ENCODE measurements at regions not wholly inside any gene's neighbourhood (a gene's known extent, or its start where the extent isn't known, plus 50 kb on each side); places are given as distances from the start of the nearest gene placed in this dataset.

DNA sequence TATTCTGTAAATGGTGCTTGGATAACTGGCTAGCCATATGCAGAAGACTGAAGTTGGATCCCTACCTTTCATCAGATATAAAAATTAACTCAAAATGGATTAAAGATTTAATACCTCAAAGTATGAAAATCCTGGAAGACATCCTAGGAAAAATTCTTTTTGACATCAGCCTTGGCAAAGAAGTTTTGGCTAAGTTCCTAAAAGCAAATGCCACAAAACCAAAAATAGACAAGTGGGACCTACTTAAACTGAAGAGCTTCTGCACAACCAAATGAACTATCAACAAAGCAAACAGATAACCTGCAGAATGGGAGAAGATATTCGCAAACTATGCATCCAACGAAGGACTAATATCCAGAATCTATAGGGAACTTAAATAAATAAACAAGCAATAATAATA lies 60.3 kb upstream of the RIPPLY2 start:
- H3K36me3 ChIP-seq (ENCODE audit: insufficient read depth, low read length) = no peaks in the 10 kb centered on the region
- H3K4me2 ChIP-seq (ENCODE audit: low read length) = no peak overlapping the region
- H4K20me1 ChIP-seq (ENCODE audit: insufficient read depth, low read length) = no peaks in the 10 kb centered on the region
- H3K27ac ChIP-seq (ENCODE audit: low read depth, low read length, poor library complexity, severe bottlenecking) = no peak overlapping the region
- no peaks in the 10 kb centered on the region for H3K4me1 ChIP-seq (ENCODE audit: insufficient read depth, low read length, poor library complexity, severe bottlenecking)
- CTCF ChIA-PET (ENCODE audit: unreplicated experiment) = no interaction called here
- H3K79me2 ChIP-seq (ENCODE audit: insufficient read depth, low read depth, low read length) = no peaks in the 10 kb centered on the region
- H3K4me3 ChIP-seq (ENCODE audit: low read depth, low read length, poor library complexity, severe bottlenecking) = no peak overlapping the region
- DNase-seq (ENCODE audit: low spot score) = no peak
- H3K9me3 ChIP-seq (ENCODE audit: low read length) = no peaks in the 10 kb centered on the region
- no peak overlapping the region for H2AFZ ChIP-seq (ENCODE audit: low read length)
- BruUV-seq (replicated peaks) = no TSS peak
- TF ChIP-seq EZH2phosphoT487 (IDR thresholded peaks at IDR 0.05; ENCODE audit: borderline replicate concordance, low read depth, low read length) = no peak
- TF ChIP-seq, protein P1, sequence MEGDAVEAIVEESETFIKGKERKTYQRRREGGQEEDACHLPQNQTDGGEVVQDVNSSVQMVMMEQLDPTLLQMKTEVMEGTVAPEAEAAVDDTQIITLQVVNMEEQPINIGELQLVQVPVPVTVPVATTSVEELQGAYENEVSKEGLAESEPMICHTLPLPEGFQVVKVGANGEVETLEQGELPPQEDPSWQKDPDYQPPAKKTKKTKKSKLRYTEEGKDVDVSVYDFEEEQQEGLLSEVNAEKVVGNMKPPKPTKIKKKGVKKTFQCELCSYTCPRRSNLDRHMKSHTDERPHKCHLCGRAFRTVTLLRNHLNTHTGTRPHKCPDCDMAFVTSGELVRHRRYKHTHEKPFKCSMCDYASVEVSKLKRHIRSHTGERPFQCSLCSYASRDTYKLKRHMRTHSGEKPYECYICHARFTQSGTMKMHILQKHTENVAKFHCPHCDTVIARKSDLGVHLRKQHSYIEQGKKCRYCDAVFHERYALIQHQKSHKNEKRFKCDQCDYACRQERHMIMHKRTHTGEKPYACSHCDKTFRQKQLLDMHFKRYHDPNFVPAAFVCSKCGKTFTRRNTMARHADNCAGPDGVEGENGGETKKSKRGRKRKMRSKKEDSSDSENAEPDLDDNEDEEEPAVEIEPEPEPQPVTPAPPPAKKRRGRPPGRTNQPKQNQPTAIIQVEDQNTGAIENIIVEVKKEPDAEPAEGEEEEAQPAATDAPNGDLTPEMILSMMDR (conservative IDR thresholded peaks at IDR 0.05; ENCODE audit: low read length) = no peak
- POLR2A ChIA-PET = no interaction called here
- H3K9me2 ChIP-seq (ENCODE audit: insufficient read depth, low read length) = no peaks in the 10 kb centered on the region
- intact Hi-C loops (cut with micrococcal nuclease; ENCODE audit: unreplicated experiment) = no loop called here

DNA sequence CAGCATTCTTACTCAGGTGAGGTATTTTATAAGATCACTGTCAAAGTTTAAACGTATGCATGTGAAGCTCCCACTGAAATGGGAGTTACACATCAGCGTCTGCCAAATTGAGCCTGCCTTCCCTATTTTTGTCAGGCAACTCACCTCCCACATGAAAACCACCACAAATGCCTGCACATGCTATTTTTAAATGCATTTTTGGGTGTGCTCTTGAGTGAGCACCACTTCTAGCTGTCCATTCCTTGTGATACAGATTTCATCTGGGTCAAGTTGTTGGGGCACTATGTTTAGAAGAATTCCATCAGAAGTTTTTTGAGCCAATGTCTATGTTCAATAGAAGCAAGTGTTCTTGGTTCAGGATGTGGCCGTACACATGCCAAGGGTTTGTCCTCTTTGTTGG lies 71.7 kb upstream of the RIPPLY2 start:
- Histone ChIP-seq H4K20me1 (ENCODE audit: insufficient read depth, low read length) (no peaks in the 10 kb centered on the region), H3K36me3 (ENCODE audit: insufficient read depth, low read length) (no peaks in the 10 kb centered on the region), H3K79me2 (ENCODE audit: insufficient read depth, low read depth, low read length) (no peaks in the 10 kb centered on the region), H3K27ac (ENCODE audit: low read depth, low read length, poor library complexity, severe bottlenecking) (no peak overlapping the region), H2AFZ (ENCODE audit: low read length) (no peak overlapping the region), H3K9me3 (ENCODE audit: low read length) (no peaks in the 10 kb centered on the region), H3K9me2 (ENCODE audit: insufficient read depth, low read length) (no peaks in the 10 kb centered on the region), H3K4me1 (ENCODE audit: insufficient read depth, low read length, poor library complexity, severe bottlenecking) (no peaks in the 10 kb centered on the region), H3K4me3 (ENCODE audit: low read depth, low read length, poor library complexity, severe bottlenecking) (no peak overlapping the region), H3K4me2 (ENCODE audit: low read length) (no peak overlapping the region)
- no peak for DNase-seq (ENCODE audit: low spot score)
- TF ChIP-seq, protein P1 (conservative IDR thresholded peaks at IDR 0.05; ENCODE audit: low read length) = no peak
- no peak for TF ChIP-seq EZH2phosphoT487 (IDR thresholded peaks at IDR 0.05; ENCODE audit: borderline replicate concordance, low read depth, low read length)
- BruUV-seq (replicated peaks) = no TSS peak
- POLR2A ChIA-PET = no interaction called here
- intact Hi-C loops (cut with micrococcal nuclease; ENCODE audit: unreplicated experiment) = no loop called here
- CTCF ChIA-PET (ENCODE audit: unreplicated experiment) = no interaction called here

DNA sequence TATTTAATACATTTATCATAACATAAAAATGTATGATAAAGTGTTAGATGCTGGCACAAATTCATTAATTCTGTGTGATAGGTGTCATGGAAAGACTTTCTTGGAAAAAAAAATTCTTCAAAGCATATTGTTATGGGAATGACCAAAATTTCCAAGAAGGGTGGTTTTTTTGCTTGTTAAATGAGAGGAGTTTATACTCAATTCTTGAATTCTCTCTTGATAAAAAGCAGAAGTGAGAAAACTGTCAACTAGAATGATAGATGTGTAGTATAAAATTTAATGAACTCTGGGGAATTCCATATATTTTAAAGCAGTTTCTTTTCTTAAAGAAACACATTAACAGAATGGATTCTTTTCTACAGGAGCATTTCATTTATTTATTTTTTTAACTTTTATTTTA lies 62.0 kb upstream of the SNAP91 start:
- Histone ChIP-seq H3K4me3 (ENCODE audit: low read depth, low read length, poor library complexity, severe bottlenecking) (no peak overlapping the region), H3K4me2 (ENCODE audit: low read length) (no peak overlapping the region), H3K9me2 (ENCODE audit: insufficient read depth, low read length) (no peaks in the 10 kb centered on the region), H2AFZ (ENCODE audit: low read length) (no peak overlapping the region), H3K9me3 (ENCODE audit: low read length) (no peaks in the 10 kb centered on the region), H3K4me1 (ENCODE audit: insufficient read depth, low read length, poor library complexity, severe bottlenecking) (no peaks in the 10 kb centered on the region), H3K79me2 (ENCODE audit: insufficient read depth, low read depth, low read length) (no peaks in the 10 kb centered on the region), H4K20me1 (ENCODE audit: insufficient read depth, low read length) (no peaks in the 10 kb centered on the region), H3K27ac (ENCODE audit: low read depth, low read length, poor library complexity, severe bottlenecking) (no peak overlapping the region), H3K36me3 (ENCODE audit: insufficient read depth, low read length) (no peaks in the 10 kb centered on the region)
- ChIA-PET CTCF (ENCODE audit: unreplicated experiment) (no interaction called here), POLR2A (interaction anchor here (0.9 kb wide), 1 partner anchor 42 kb away, joined by 3 read pairs; no protein-coding TSS in a partner anchor)
- no TSS peak for BruUV-seq (replicated peaks)
- TF ChIP-seq, protein P1 (conservative IDR thresholded peaks at IDR 0.05; ENCODE audit: low read length) = no peak
- TF ChIP-seq EZH2phosphoT487 (IDR thresholded peaks at IDR 0.05; ENCODE audit: borderline replicate concordance, low read depth, low read length) = no peak
- no peak for DNase-seq (ENCODE audit: low spot score)
- intact Hi-C loops (cut with micrococcal nuclease; ENCODE audit: unreplicated experiment) = no loop called here
